ENCODE measurements at regions not wholly inside any gene's neighbourhood (a gene's known extent, or its start where the extent isn't known, plus 50 kb on each side); places are given as distances from the start of the nearest gene placed in this dataset.
A peak's percentile ranks its signal among the peaks of the same experiment; 100 is the strongest.

- DNase-seq (ENCODE audit: low read depth), result no peak
Observed at GRCh38 chr12:25714198-25714984, 161.3 kb upstream of the LMNTD1 start.

DNA sequence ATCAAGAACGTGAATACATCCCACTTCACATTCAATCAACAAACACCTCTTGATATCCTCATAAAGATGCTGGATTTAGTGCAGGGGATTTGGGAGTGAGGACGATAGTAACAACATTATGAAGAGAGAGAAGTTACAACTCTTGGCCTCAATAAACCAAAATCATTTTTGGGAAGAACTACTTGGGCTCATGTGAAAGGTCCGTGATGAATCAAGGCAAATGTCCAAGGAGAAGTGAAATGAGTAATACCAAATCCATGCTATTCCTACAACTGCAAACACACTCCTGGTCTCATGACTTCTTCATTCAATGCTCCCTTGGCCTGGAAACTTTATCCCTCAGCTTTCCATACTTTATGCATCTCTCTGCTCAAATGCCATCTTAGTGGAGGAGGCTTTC is 162.0 kb upstream of the LMNTD1 start:
- DNase-seq (ENCODE audit: low read depth), result peak; percentile 87

DNA sequence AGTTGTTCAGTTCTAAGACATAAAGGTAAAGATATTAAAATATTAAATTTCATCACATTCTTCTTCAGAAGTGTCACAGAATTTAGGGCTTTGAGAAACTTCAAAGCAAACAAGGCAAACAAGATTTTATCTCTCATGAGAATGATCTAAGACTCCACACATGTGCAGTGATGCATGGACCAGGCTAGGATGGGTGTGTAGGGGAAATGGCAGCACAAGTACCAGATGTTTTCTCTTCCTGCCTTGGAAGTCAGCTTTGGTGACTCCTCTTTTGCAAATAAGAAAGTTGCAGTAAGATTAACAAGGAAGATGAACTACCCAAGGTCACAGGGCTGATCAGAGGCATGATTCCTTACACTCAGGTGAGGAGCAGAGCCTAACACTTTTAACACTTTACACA is 163.8 kb upstream of the LMNTD1 start:
- DNase-seq (ENCODE audit: low read depth), result no peak

GRCh38 chr12:25717552-25717951 is 164.5 kb upstream of the LMNTD1 start:
- DNase-seq (ENCODE audit: low read depth), result no peak

- DNase-seq (ENCODE audit: low read depth), result no peak
Observed at GRCh38 chr12:25718081-25718731, 165.1 kb upstream of the LMNTD1 start.

DNA sequence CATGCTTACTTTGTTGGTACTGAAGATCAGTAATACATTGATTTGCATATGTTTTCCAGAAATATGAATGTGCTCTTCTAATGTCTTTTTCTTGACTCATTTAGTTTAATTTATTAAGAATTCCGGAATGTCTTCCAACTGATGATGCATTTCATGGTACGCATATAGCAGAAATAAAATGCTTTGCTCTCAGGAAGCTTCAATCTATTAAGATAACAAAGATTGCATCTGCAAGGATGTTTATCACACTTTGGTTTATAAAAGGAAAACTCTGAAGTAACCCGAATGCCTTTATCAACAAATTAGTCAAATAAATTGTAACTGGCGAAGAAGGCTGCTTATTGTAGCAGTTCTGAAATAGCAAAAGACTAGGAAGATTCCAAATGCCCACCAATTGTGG is 166.4 kb upstream of the LMNTD1 start:
- no peak for DNase-seq (ENCODE audit: low read depth)

DNA sequence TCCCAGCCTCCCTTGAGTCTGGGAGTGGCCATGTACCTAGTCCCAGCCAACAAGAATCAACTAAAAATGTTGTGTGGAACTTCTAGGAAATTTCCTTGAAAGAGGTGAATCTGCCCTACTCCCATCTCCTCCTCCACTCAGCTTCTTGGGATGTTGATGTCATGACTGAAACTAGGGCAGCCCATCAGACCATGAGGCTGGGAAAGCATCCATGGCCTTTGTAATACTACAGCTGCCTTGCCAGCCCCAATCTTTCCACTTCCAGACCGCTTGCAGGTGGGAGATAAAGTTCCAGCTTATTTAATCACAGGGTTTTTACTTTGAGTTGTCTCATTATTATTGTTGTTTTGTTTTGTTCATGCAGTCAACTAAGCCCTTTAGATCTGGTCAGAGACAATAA is 170.3 kb upstream of the LMNTD1 start:
- no peak for DNase-seq (ENCODE audit: low read depth)

DNA sequence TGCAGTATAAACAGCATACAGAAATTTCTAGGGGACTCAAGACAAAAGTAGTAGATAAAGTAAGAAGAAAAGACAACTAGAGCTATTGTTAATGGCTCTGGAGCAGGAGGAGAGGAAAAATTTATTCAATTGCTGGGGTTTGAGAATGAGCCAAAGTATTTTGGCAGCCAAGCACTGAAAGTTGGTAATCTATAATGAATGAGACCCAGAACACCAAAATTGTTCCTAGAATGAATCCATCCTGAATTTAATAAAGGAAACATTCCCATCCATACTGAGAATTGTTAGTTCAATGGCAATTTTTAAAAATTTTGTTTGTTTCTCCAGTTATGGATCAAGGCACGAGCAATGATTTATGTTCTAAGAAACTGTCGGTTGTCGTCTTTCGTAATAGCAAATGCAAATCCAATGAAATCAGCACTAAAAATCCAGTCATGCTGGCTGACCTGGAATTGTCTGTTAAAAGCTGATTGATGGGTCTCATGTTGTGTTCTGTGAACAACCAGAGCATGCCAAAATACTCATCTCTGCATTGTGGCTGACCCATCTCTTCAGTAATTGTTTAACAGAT is 170.9 kb upstream of the LMNTD1 start:
- DNase-seq (ENCODE audit: low read depth), result peak; percentile 64

DNA sequence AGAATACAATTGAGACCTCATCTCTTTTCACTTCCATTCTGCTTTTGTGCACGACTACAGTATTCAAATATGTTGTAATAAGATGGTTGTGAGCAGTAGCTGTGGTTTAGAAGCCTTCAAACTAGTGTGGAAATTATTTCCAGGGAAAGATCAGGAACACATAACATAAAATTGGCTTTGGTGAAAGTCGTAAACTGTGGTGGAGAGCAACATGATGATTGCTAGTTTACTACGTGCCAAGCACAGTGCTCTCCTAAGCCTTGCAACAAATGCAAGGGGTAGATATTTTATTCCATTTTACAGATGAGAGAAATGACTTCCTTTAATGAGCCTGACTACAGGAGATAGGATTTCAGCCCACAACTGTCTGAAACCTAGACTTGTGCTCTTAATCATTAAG is 172.4 kb upstream of the LMNTD1 start:
- DNase-seq (ENCODE audit: low read depth), result no peak

DNA sequence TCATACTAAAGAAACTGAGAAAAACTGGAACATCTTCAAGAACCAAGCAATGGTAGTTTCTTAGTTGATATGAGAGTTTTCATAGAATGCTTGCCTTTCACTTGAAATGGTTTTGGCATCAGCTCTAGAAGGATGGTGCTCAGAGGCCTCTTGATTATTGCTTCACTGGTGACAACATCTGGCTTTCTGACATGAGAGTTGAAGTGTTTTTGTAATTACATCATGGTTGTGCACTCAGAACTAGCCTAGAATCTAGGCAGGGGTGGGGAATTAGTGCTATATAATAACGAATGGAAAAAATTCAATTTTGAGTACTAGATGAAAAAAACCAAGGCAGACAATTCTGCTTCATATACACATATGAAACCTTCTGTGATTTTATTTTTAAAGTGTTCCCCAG is 172.8 kb upstream of the LMNTD1 start:
- peak; percentile 79 for DNase-seq (ENCODE audit: low read depth)

GRCh38 chr12:25728056-25728595 is 175.0 kb upstream of the LMNTD1 start:
- no peak for DNase-seq (ENCODE audit: low read depth)

- DNase-seq (ENCODE audit: low read depth), result no peak
Observed at GRCh38 chr12:25730489-25731349, 177.6 kb upstream of the LMNTD1 start.

- DNase-seq (ENCODE audit: low read depth), result no peak
Observed at GRCh38 chr12:25733541-25733940, 180.5 kb upstream of the LMNTD1 start.

DNA sequence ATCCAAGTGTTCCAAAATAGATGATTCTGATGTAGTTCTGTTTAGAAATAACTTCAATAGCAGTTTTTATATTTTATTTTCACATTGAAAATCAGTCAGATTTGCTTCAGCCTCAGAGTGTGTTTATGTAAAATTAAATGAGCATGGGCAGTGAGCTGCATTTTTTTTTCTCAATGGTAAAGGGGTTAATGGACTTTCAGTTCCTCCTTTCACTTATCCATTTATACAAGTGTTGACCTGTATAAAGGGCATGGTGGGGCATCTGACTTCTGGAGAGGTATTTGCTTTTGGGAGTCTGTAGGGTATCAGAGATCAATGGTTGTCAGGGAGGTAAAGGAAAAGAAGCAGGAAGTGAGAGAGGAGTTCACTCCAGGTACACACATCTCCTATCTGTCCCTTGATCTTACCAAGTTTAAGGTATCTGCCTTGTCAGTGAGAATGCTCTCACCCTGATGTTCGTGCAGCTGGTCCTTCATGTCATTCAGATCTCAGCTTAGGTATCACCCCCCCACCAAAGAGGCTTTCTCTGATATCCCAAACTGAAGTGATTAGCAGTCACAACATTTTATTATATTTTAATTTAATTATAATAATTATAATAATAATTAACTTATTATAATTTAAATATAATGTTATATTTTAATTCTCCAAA is 181.6 kb upstream of the LMNTD1 start:
- no peak for DNase-seq (ENCODE audit: low read depth)

GRCh38 chr12:25740617-25741016 is 187.5 kb upstream of the LMNTD1 start:
- DNase-seq (ENCODE audit: low read depth), result no peak

GRCh38 chr12:25741917-25742316 is 188.8 kb upstream of the LMNTD1 start:
- no peak for DNase-seq (ENCODE audit: low read depth)

DNA sequence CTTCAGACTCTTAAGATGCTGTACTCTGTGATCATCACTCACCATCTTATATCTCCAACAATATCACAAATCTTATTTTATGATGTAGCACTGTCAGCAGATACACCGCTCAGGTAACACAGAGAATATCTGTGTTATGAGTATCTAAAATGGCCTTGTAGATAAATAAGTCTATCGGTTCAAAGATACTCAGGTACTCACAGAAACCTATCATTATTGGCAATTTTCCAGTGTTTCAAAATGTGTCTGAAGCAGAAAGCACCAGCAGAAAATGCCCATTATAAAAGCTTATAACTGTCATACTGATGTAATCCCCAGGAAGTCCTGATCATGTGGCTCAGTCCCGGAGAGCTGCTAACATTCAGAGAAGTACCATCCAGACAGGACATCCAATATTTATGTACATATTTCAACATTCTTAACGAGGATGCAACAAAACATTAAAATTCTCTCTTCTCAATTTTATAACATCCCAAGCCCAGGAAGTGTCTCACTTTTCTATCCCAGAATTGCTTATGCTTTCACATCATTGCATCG is 190.7 kb upstream of the LMNTD1 start:
- DNase-seq (ENCODE audit: low read depth), result no peak

DNA sequence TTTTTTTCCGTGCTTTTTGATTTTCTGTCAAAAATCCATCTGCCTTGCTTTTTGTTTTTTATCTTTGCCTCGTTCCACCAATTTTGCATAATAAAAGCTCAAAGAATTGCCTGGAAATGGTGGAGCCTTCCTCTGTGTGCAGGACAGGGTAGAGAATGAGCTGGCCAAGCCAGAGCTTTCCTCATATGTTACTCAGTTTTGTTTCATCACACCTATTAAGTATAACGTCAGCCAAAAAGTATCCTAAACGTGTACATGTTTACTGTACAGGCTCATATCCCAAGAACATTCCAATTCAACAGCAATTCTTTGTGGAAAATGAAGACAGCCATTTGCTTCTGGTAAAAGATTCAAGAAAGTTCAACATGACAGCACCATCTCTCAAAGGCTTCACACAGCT is 191.2 kb upstream of the LMNTD1 start:
- no peak for DNase-seq (ENCODE audit: low read depth)

- DNase-seq (ENCODE audit: low read depth), result no peak
Observed at GRCh38 chr12:25745281-25745680, 192.2 kb upstream of the LMNTD1 start.

GRCh38 chr12:25746131-25746530 is 193.0 kb upstream of the LMNTD1 start:
- DNase-seq (ENCODE audit: low read depth), result no peak

- no peak for DNase-seq (ENCODE audit: low read depth)
Observed at GRCh38 chr12:25752710-25753309, 199.7 kb upstream of the LMNTD1 start.
